KG1 (cell line): ENCODE measurements at regions not wholly inside any gene's neighbourhood (a gene's known extent, or its start where the extent isn't known, plus 50 kb on each side); places are given as distances from the start of the nearest gene placed in this dataset.

Experiments used
- DNase-seq: peaks from one replicate; lab custom pipeline; 2025; lab: John Stamatoyannopoulos, UW

DNA sequence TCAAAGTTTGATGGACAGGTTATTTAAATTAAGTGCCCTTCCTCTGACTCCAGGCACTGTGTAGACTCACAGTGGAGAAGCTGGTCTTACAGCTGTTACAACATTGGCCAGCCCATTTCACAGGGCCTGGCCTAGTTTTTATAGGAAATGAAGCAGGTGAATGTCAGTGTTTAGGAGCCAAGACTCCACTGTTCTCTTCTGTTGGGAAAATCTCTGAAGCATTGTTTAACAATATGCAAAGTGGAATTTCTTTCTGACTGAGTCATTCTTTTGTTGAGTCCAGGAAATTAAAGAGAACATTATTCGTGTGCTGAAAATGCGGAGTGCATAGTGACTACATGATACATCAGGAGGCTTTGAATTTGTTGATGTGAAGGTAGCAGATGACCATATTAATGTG, 64.7 kb downstream of the ARRDC4 start:
- no peak for DNase-seq

DNA sequence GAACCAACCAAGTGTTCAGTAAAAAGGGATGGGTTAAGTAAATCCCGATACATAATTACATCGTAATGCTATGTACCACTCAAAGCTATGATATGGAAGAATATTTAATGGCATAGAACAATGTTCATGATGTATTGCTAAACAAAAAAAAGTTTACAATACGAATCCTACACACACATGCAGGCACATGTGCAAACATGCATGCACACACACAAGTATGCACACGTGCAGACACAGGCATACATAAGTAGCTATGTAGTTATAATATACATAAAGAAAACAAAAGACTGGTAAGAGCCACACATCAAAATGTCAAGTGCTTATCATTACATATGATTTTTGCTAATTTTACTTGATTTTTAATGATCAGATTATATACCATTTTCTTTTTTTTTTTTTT, 74.2 kb downstream of the ARRDC4 start:
- DNase-seq: no peak

DNA sequence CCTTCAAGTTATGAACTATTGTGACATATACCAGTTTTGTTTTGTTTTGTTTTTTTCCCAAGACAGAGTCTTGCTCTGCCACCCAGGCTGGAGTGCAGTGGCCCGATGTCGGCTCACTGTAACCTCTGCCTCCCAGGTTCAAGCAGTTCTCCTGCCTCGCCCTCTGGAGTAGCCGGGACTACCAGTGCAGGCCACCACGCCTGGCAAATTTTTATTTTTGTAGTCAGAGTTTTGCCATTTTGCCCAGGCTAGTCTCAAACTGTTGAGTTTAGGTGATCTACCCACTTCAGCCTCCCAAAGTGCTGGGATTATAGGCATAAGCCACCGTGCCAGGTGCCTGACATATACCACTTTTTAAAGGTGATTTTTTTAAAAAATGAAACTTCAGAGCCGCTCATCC, 74.6 kb downstream of the ARRDC4 start:
- DNase-seq: no peak

DNA sequence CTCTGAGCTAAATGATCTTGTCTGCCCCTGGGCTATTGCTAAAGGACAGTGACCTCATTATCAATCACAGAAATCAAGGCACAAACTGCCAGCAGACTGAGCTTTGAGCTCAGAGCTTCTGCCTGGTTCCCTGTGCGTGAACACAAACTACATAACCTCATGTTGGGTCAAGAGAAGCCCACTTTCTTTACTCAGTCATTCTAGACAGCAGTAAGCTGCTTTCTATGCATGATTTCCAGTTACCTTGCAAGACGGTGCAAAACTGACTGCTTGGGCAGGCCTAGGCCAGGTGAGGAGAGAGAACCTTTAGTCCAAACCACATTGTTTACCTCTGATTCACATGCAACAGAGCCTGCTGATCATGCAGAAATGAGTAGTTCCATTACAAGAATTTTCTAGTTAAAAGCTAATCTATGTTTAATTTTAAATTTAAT, 75.1 kb downstream of the ARRDC4 start:
- DNase-seq: no peak

DNA sequence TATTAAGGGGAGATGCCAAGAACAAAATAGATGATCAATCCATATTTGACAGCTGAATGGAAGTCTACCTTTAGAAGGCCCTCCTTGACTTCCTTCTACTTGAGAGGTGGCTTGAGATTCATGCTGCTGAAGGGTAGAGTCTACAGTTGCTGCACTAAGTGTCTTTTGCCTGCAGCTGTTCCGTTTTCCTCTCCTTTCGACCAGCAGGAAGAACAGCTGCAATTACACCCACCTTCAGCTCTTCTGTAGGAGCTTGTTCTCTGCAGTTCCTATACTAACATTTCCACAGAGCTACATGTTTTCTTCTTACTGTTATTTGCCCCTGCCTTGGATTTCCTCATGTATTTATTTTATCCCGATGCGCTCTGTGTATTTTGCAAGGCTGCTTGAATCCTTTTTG, 79.1 kb downstream of the ARRDC4 start:
- DNase-seq: no peak

DNA sequence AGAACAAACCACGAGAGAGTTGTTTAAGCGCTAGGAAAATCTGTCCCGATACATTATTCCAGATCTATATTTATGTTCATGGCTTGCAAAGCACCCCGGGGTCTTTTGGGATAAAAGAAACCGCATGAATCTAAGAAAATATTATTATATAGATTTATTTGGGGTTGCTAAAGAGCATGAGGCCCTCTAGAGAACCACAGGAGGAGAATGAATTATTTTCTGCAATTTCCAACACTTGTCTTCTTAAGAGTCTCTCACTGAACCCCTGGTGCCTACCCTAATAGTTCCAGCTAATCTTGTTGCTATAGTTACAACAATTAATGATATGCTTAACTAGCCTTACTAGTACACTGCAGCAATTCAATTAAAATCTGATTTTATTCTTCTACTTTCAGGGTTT, 79.6 kb downstream of the ARRDC4 start:
- DNase-seq: no peak

DNA sequence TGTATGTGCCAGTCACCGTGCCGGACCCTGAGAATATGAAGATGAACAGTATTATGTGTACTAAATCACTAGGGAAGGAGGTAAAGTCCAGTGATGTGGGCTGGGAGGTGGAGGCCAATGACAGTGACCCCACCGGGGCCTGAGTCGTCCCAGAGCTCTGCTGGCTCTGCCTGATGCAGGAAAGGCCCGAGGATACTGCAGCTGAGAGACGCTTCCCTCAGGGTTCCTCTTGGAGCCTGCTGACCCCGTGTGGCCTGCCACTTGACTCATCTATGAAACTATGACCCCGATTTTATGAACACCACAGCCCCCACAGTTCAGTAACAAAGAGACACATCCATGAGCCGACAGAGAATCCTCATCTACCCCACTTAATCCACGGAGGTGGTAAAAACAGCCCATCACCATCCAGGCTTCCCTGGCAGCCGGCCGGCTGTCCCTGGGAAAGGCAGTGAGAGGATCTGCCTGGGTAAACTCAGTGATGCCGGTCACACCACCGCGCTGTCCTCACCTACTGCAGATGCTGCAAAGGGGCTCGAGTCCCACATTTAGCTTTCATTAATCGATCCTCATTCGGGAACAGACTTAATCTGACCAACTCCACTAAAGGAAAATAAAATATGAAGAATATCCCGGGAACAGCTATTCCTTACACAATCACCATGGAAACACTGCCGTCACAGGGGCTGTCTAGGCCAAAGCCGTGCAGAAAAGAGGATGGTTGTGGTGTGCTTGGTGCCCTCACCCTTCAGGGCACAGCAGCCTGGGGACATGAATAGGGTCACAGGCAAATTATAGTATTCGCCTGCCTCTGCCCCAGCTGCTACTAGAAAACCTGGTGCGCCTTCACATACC, 82.9 kb downstream of the ARRDC4 start:
- no peak for DNase-seq

DNA sequence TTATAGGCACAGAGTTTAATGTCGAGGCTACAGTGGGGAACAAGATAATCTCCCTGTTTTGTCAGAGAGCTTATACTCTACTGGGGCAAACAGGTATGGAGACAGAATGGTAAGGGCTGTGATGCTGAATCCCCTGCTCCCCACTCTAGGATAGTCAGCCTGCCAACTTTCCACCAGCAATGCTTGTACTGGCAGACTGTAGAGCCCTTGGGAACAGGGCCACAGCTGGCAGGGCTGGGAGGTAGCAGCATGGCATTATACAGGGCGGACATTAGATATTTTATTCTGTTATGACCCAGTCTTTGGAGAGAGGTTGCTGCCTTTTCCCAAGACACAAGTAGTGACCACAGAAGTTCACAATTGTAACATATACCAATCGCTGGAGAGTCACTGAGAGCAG, 91.2 kb downstream of the ARRDC4 start:
- DNase-seq: no peak

DNA sequence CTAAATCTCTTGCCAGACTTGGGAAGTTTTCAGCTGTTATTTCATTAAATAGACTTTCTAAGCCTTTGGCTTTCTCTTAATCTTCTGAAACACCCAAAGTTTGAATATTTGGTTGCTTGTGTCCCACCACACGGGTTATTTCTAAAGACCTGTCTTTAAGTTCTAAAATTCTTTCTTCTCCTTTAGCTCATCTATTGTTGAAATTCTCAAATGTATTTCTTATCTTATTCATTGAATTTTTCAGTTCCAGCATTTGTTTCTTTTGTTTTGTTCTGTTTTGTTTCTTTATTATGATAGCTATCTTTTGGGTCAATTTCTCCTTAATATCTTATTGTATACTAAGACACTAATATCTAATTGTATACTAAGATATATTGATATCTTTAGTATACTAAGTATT, 97.0 kb downstream of the ARRDC4 start:
- DNase-seq: no peak

DNA sequence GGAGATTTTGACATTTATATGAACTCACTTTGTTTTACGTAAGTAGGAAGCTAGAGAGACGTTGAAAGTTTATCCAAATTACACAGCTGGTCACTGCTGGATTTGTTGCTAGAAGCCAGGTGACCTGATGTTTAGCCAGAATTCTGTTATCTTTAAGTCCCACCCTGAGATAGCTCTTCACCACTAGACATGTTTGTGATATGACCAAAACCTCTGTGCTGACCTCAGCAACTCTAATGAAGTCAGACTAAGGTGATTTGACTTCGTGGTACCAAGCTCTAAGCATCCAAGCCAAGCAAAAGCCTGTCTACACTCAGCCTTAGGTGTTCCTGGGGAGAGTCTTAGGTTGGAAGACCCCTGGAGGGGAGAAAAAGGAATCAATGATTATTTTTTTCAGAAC, 102.4 kb downstream of the ARRDC4 start:
- no peak for DNase-seq

DNA sequence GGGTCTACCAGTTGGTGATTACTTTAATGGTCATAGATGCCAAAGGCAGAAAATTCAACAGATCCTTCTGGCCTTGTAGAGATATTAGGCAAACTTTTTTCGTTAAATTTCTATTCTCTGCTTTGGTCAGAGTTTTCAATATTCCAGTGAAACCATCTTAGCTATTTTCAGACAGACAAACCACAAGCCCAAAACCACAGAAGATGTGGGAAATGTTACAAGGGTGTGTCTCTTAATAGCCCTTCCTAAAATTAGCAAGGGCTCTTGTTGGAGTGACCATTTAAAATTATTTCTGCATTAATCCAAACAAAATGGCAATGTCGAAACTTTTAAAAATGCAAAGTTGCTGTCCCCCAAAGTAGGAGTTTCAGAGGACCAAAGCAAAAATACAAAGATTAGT, 102.8 kb downstream of the ARRDC4 start:
- DNase-seq: no peak

DNA sequence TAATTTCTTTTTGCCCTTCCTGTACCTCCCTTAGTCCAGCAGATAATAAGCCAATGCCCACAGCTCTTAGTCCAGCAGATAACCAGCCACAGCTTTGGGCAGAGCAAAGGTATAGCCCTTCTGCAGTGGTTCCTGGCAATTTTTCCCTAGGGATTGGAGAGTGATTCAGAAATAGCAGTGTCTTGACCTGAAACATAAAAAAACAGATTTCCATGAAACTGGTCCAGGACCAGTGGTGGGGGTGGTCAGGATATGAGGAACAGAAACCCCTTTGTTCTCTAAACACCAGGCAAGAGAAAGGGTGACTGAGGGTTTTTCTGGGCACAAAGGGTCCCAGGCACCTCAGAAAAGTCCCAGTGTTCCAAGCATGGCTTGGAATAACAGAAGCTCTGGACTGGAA, 103.4 kb downstream of the ARRDC4 start:
- no peak for DNase-seq

DNA sequence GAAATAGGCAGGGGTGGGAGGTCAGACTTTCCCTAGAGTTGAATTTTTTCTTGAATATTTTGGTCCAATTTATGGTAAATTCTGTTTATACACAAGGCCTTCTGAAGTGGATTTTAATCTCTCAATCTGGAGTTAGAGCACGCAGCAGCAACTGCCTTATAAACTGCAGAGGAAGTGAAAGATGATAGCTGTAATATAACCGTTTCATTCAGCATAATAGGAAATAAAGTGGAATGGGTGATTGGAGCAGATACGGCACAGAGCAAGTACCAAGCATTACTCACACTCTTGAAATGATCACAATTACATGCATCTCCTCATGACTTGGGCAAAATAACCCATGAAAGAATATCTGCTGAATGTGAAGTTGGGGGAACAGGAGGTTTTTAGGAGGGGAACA, 106.8 kb downstream of the ARRDC4 start:
- no peak for DNase-seq

DNA sequence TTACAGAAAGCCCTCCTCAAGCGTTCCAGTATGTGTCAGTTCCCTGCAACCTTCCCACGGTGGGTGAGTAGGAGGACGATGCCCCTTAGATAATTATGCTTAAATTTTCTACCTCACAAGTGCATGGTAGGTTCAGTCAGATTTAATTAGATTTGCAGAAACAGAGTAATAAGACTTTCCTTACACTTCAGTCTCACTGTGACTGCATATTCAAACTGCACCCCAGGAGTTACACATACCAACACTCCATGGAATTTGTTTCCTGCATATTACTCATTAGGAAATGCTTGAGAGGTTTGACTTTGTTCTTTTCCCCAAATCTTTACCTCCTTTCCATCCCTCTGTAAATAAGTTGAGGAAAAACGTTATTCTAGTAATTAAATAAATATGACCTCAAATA, 108.8 kb downstream of the ARRDC4 start:
- DNase-seq: no peak

DNA sequence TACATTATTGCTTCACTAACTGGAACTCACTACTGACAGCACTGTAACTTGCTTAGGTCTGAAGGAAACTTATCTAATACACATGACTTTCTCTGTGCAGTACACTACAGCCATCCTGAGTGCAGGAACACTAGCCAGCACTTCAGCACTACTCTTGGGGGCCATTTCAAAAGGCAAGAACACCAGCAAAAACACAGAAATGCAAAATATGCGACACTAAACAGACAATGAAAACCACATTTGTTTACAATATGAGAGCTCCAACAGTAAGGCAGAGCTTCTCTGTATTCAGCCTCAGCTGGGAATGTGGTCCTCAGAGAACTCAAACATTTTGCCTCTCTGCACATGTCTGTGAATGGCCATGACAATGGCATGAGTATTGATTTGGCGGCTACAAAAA, 109.6 kb downstream of the ARRDC4 start:
- DNase-seq: no peak

DNA sequence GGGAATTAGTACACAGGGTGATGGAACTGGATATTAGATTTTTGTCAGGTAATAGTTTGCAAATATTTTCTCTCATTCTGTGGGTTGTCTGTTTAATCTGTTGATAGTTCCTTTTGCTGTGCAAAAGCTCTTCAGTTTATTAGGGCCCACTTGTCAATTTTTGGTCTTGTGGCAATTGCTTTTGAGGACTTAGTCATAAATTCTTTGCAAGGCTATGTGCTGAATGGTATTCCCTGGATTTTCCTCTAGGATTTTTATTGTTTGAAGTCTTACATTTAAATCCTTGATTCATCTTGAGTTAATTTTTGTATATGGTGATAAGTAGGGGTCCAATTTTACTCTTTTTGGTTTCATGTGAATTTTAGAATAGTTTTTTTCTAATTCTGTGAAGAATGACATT, 111.3 kb downstream of the ARRDC4 start:
- no peak for DNase-seq

DNA sequence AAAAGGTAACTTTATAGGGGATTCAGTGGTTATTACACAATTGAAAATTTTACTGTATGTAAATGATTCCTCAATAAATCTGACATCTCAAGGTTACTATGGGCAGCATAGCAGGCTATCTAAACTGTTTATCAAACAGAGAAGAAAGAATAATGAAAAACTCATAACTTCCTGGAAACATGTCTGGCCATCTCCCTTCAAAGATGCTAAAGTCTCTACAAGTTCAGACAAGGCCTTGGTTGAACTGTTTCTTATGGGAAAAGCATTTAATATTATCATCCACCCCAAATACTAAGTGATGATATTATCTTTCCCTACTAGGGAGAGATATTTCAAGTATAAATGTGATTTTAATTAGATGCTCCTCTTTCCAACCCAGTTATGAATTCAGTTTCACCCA, 114.9 kb downstream of the ARRDC4 start:
- no peak for DNase-seq

DNA sequence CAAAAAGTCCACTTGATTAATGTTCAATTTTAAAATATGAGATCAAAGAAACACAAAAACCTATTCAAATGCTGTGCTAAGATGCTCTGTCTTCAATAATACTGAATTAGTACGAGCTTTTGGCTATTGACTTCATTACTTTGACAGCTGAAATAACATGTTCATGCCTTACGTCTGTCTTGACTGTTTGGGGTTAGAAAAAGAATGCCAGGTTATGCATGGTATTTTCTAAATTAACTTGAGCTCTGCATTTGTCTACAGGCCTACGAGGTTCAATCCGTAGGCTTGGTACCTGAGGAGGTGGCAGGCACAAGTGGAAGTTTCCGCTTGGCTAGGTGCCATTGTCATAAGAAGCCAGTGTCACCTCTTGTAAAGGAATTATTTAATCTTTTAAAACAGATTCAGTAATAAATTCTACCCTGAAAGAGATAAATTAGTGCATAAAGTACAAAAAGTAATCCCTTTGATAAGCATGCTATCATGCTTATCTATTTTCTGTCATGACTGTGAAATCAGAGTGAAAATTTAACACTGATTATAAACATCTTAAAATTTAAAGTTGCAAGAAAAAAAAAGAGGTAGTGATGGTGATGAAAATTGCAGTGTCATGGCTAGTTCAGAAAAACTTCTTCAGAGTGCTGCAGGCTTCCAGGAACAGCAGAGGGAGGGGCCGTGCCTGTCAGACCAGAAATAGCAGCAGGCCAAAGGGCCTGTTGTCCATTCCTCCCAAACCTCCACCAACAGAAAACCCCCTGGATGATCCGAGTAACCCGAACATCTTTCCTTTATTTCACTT, 115.7 kb downstream of the ARRDC4 start:
- DNase-seq: no peak

DNA sequence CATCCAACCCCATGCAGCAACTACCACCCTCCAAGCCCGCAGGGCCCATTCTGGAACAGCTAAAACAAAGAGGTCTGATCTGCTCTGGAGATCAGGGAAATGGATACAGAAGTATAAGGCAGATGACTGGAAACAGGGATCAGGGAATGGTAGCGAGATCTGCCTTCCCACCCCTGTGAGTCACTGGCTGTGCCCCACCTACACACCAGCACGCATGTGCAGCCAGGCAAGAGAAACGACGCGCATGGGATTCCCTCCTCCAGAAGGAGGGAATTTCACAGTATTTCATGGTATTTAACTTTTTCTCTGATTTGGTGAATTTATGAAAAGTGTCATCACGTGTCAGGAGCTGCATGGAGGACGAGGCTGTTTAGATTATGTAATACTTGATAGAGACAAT, 116.7 kb downstream of the ARRDC4 start:
- no peak for DNase-seq

DNA sequence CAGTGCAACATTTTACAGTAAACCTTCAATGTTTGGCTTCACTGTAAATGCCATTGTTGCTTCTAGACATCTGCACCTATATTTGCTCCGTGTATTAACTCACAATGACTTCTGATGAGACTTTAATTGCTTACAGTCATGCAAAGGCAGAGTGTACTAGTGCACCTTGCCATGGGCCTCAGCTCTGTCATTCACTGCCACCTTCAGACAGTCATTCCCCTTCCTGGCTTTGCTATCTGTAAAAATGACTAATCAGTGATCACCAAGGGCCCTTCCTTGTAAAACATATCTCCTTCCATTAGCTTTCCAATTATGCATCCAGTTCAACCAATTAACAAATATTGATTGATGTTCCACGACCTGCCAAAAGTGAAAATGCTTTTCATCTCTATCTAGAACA, 120.3 kb downstream of the ARRDC4 start:
- DNase-seq: no peak

DNA sequence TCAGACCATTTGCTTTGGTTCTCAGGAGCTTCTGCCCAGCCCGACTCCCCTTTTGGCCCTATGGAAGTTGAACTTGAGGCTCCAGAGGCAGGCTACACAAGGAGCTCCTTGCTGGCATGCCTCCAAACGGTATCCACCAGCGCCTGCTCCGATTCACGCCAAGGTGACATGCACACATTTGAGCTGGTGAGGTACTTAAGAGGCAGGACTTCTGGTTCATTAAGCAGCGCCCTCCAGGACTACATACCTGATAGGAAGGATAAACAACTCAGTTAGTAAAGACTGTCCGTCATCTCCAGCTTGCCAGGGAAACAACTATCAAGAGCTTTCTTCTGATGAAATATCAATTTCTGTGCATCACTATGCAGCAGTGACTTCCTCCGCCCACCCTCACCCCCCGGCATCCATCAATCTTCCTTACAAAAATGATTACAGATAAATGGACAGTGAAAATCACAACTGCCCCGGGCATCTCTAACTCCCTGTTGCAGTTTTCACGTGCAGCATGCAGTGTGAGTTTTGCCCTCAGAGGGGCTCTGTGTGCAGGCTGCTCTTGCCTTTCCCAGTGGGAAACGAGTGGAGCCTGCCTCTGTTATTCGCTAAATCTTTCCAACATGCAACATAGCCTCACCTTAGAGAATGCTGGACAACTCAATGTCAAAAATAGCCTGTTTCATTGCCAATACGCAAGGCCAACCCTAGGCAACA, 122.9 kb downstream of the ARRDC4 start:
- DNase-seq: no peak

DNA sequence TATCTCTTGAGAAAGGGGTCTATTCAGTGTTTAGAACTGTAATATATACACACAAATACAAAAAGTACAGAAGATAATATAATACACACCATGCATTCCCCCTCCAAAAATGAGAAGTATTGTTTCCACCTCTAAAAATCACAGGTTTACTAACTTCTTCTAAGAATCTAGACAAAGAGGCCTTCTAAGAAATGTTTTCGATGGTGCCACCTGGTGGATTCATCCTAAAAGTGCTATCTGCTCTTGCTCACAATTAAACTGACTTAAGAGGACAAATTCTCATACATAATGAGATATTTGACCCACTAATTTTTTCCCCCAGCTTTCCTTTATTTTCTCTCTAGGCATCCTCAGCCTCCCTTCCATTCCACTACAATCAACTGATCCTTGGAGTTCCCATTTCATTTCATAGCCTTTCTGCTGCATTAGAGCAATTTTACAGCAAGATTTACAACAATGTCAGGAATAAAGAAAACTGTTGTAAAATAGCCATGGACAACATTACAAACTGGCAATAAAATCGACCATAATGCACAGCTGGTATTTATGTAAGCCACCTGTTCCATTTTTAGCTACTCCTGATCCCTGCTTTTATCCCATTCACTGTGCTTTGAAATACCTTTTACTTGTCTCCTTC, 124.6 kb downstream of the ARRDC4 start:
- DNase-seq: peak; percentile 38
